ENCODE measurements at regions not wholly inside any gene's neighbourhood (a gene's known extent, or its start where the extent isn't known, plus 50 kb on each side); places are given as distances from the start of the nearest gene placed in this dataset.

DNA sequence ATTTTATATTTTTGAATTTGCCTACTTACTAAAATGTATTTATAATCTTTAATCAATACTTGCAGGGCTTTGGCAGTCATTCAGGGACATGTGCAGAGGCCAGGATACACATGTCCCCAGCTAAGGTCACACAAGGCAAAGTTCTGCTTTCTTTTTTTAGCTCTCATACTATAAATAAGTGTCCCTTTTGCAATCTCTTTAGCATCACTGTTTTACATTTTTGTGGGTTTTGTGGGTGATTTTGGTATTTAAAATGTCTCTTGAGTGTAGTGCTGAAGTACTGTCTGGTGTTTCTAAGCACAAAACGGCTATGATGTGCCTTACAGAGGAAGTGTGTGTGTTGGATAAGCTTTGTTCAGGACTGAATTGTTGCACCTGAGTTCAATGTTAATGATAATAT is 309.0 kb upstream of the GULP1 start:
- Histone ChIP-seq H4K20me1 (ENCODE audit: low read depth, low read length) (no peaks in the 10 kb centered on the region), H3K9ac (ENCODE audit: low read length) (no peak overlapping the region), H3K4me2 (ENCODE audit: low read depth, low read length, poor library complexity, severe bottlenecking) (no peak overlapping the region), H3K4me3 (ENCODE audit: insufficient read depth, low read length, poor library complexity, severe bottlenecking) (no peak overlapping the region), H3K9me3 (ENCODE audit: insufficient read depth, low read length) (no peaks in the 10 kb centered on the region), H2AFZ (ENCODE audit: low read depth, low read length, severe bottlenecking) (no peak overlapping the region), H3K79me2 (ENCODE audit: insufficient read depth, low read length) (no peaks in the 10 kb centered on the region), H3K27me3 (ENCODE audit: low read length) (no peaks in the 10 kb centered on the region), H3F3A (ENCODE audit: insufficient read depth) (no peaks in the 10 kb centered on the region), H3K9me2 (replicated peaks; ENCODE audit: insufficient read depth, low read length) (no peaks in the 10 kb centered on the region), H3K27ac (ENCODE audit: low read depth, low read length) (no peak overlapping the region), H3K36me3 (ENCODE audit: low read length) (no peaks in the 10 kb centered on the region)
- TF ChIP-seq EZH2phosphoT487 (conservative IDR thresholded peaks at IDR 0.05; ENCODE audit: low read length) (no peak), CTCF (IDR thresholded peaks at IDR 0.05; ENCODE audit: insufficient read depth, low read length, poor library complexity, severe bottlenecking) (no peak)

DNA sequence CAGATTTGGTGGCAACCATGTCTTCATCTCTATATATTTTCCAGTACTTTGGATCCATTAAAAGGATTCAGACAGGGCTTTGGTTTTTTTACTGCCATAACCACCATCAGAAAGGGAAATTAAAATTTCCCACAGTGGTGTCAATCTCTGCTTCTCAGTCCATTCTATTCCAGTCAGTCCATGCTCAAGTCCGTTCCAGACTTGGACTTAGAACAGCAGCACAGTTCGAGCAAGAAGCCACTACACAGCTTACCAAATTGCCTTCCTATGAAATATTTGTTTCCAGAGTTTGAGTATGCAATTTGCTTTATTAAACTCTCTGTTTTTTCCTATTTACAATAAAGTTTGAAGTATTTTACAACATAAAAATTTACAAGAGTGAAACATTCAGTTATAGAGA is 306.5 kb upstream of the GULP1 start:
- no peak overlapping the region for H3K9ac ChIP-seq (ENCODE audit: low read length)
- TF ChIP-seq EZH2phosphoT487 (conservative IDR thresholded peaks at IDR 0.05; ENCODE audit: low read length) (no peak), CTCF (IDR thresholded peaks at IDR 0.05; ENCODE audit: insufficient read depth, low read length, poor library complexity, severe bottlenecking) (no peak)
- H3K4me2 ChIP-seq (ENCODE audit: low read depth, low read length, poor library complexity, severe bottlenecking): no peak overlapping the region
- H3K79me2 ChIP-seq (ENCODE audit: insufficient read depth, low read length): no peaks in the 10 kb centered on the region
- no peaks in the 10 kb centered on the region for H3K27me3 ChIP-seq (ENCODE audit: low read length)
- H3K9me3 ChIP-seq (ENCODE audit: insufficient read depth, low read length): no peaks in the 10 kb centered on the region
- H4K20me1 ChIP-seq (ENCODE audit: low read depth, low read length): no peaks in the 10 kb centered on the region
- no peaks in the 10 kb centered on the region for H3K9me2 ChIP-seq (replicated peaks; ENCODE audit: insufficient read depth, low read length)
- no peak overlapping the region for H3K4me3 ChIP-seq (ENCODE audit: insufficient read depth, low read length, poor library complexity, severe bottlenecking)
- H3K36me3 ChIP-seq (ENCODE audit: low read length): no peaks in the 10 kb centered on the region
- no peak overlapping the region for H2AFZ ChIP-seq (ENCODE audit: low read depth, low read length, severe bottlenecking)
- no peaks in the 10 kb centered on the region for H3F3A ChIP-seq (ENCODE audit: insufficient read depth)
- no peak overlapping the region for H3K27ac ChIP-seq (ENCODE audit: low read depth, low read length)

- H3F3A ChIP-seq (ENCODE audit: insufficient read depth): no peaks in the 10 kb centered on the region
- H3K4me2 ChIP-seq (ENCODE audit: low read depth, low read length, poor library complexity, severe bottlenecking): no peak overlapping the region
- H3K4me3 ChIP-seq (ENCODE audit: insufficient read depth, low read length, poor library complexity, severe bottlenecking): no peak overlapping the region
- H3K9me3 ChIP-seq (ENCODE audit: insufficient read depth, low read length): no peaks in the 10 kb centered on the region
- no peaks in the 10 kb centered on the region for H4K20me1 ChIP-seq (ENCODE audit: low read depth, low read length)
- no peaks in the 10 kb centered on the region for H3K27me3 ChIP-seq (ENCODE audit: low read length)
- no peak overlapping the region for H3K9ac ChIP-seq (ENCODE audit: low read length)
- no peaks in the 10 kb centered on the region for H3K9me2 ChIP-seq (replicated peaks; ENCODE audit: insufficient read depth, low read length)
- H3K79me2 ChIP-seq (ENCODE audit: insufficient read depth, low read length): no peaks in the 10 kb centered on the region
- H3K27ac ChIP-seq (ENCODE audit: low read depth, low read length): no peak overlapping the region
- H2AFZ ChIP-seq (ENCODE audit: low read depth, low read length, severe bottlenecking): no peak overlapping the region
- H3K36me3 ChIP-seq (ENCODE audit: low read length): no peaks in the 10 kb centered on the region
- TF ChIP-seq EZH2phosphoT487 (conservative IDR thresholded peaks at IDR 0.05; ENCODE audit: low read length) (no peak), CTCF (IDR thresholded peaks at IDR 0.05; ENCODE audit: insufficient read depth, low read length, poor library complexity, severe bottlenecking) (no peak)
Measured at GRCh38 chr2:187985923-187986322, 305.8 kb upstream of the GULP1 start.
